Myocyte (in vitro differentiated cells): ENCODE measurements at regions not wholly inside any gene's neighbourhood (a gene's known extent, or its start where the extent isn't known, plus 50 kb on each side); places are given as distances from the start of the nearest gene placed in this dataset.

Source experiments
- DNase-seq: peaks from one replicate; pipeline ENCODE4 v3.0.0-alpha.2; 2012; ENCODE audit warnings: low read depth

DNA sequence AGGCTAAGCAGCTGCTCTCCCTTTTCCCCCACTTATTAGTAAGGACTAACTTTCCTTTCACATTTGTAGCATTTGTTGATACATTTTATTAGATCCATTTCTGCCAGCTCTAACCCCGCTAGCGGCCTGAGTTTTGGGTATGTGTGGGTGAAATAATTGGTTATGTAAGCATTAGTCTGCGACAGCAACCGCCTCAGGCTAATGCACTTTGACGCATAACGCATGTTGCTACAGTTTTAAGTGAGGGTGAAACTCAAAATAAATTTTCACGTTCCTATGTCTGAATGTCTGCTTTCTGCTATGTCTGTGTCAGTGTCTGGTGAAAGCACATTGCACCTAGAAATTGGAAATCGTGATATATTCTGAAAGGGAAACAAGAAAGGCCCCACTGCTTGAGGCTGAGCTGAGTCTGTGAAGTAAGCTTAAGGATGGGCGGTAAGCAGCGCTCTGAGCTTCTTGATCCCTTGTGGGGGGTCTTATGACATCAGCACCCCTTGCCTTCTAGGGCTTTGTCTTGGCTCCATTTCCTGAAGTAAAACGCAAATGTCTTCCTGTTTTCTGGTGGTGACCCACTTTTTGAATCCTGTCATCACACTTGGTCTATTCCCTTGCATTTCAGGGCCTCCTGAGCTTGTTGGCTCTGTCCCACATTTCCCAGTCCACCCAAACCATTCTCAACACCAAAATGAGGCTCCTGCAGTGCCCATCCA is 648.3 kb upstream of the ARGLU1 start:
- no peak for DNase-seq

DNA sequence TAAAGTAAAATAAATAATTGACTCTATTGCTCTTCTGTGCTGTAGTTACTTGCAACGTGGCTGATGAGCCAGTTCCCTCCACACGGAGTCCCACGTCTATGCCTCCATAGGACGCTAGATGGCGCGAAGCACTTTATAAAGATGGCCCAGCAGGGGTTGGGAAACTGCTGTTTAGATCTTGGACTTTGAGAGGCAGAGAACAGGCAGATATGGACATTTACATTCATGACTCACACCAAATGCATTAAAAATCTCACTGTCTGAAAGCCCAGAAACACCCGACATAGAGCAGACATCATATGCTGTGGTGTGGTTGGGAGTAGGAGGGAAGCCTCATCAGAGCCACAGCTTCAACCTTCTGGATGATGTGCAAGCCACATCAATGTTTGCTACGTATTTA is 643.1 kb upstream of the ARGLU1 start:
- DNase-seq, result peak; percentile 80

DNA sequence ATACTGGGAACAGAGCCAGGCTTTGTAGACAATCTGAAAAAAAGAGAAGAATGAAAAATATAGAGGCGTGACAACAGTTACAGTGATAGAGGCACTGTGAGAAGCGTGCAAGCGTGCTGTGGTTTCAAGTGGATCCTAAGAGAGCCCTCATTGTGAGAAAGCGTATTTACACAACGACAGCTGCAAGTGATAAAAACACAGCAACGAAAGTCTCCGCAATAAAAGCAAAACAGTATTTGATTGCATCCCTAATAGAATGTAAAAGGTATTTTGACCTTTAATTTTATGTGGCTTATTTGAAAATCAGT is 642.7 kb upstream of the ARGLU1 start:
- peak; percentile 43 for DNase-seq

DNA sequence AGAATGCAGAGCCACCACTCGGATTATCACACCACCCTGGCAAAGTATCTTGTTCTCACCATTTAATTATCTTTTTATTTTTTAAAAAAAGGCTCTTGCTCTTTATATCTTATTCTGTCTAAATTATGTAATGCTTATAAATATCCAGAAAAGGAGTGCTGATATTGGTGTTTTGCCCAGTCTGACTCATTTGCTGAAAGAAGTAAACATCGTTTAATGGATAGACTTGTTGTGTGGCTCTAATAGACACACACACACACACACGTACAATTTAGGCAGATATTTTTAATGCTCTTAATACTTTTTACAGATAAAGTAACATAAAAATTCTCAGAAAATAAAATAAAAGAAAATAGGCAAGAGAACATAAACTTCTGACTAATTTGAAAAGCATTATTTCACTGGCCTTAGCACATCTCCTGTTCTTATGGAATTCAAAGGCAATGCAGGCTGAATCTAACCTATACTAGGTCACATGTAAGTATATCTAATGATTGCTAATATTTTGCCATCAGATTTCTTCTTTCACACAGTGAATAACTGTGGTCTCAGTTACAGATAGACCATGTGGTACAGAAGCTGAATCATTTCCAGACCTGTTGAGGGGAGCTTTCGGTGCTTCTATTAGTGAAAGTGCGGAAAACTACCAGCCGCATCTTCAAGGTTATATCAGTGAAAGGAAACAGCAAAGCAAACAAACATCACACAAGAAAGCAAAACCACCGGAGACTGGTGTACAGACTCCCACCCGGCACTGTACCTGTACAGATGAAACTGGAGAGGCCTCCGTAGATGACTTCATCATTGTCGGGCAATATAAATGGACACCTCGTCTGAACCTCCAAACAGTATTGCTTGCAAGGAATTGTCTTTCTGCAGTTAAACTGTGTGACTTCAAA is 642.1 kb upstream of the ARGLU1 start:
- DNase-seq, result no peak

DNA sequence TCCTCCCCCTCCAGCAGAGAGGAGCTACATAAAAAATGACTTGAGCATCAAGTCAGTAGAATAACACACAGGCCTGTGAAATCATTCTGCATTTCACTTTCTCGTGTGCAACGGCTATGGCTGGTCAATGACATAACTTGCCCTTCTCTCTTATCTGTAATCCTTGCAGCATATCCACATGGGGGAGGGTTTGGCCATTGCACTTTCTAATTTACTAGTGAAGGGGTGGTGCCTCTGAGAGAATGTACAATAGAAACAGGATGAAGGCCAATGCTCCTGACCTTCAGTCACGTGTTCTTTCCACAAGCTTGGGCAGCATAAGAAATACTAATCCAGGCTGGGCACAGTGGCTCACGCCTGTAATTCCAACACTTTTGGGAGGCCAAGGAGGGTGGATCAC is 641.0 kb upstream of the ARGLU1 start:
- DNase-seq, result no peak

DNA sequence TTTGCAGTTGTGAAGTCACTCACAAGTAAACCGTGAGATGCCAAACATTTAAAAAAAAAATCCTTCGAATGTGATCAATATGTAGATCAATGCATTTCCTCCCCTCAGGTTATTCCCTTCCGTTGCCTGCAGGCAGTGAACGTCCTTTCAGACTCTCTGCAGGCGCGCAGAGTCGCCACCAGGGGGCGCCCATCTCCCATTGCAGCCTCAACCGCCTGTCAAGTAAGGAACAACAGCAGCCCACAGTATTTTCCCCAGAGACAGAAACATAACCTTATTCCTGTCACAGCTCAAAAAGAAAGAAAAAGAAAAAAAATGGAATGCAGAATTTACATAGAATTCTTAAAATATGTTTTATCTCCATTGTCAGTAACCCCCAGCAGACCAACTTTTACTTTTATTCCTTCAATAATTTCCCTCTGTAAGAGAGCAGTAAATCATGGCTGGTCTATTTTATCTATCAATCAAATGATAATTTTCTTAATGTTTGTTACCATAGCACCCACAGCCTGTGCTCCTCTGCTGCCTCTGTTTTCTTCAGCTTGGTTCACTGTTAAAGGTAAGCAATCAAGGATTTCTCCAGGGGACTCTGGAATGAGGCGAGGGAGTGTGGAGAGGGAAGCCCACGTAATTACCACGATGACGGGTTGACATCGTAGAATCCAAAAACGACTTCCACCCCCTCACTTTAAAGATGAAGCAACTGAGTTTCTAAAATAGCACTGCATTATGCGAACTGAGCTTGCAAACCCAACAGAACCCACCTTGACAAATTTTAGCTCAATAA is 637.6 kb upstream of the ARGLU1 start:
- peak; percentile 52 for DNase-seq

DNA sequence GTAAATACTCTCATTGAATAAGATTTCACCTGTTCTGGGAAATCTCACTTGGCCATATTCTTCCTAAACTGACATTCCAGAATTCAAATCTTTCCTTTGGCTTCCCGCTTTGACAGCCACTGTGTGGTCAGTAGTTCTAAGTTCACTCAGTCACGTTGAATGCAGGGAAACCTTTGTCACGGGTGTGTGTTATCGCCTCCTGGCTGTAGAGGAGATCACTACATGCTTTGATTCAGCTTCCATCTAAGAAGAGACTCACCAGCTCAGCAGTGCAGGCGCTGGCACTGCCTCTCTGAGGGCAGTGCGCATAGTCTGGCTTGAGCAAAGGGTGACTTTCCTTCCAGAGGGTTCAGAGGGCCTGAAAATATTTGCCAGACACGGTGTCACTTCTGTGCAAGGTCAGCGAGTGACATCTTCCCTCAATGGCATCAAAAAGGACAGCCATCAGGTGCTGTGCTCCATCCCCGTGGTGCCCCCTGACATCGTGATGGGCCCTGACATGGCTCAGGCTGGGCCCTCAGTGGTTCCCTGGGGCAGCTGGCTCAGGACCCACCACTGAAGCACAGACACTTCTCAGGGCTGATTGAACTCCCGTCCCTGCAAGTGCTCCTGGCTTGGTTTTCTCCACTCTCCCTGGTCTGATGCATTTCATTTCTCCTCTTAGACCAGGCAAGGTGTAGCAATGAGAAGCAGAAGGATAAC is 635.4 kb upstream of the ARGLU1 start:
- no peak for DNase-seq

DNA sequence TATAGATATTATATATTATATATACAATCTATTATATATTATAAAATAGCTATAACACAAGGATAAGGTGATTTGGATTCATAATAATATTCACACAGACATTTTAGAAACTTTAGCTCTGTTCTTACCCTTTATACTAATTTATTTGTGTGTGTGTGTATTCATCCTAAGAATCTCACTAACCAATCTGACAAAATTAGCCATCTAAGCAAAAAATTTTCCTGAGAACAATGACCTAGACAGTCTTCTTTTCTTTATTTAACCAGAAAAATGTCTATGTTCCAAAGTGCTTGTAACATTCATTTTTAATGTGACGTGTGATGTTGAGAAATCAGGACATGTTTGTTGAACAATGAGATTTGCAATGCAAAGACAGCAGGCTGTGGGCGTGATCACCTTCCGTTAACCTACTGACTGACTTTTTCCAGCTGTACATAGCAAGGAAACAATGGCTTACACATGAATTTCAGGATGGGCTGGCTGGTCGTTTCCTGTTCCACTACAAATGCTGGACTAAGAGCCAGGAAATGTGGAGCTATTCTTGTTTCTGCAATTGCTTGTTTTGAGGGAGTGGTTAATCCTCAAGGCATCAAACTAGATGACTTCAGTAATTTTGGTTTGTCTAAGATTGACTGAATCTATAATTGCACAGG is 634.6 kb upstream of the ARGLU1 start:
- no peak for DNase-seq

DNA sequence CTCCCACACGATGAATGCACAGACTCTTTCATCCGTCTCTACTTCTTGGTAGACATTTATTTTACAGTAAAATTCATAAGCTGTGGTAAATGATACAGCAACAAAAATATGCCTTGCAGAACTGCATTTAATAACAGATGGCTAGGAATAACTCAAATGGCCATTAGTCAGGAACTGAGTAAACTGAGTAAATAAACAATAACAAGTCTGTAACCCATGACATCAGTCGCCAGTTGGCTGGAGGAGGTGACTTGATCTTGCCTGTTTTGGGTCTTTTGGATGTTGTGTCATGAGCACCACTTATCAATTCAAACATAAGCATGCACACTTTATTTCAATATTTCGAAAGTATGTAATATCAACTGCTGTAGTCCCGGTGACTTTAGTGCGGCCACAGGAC is 632.6 kb upstream of the ARGLU1 start:
- no peak for DNase-seq

DNA sequence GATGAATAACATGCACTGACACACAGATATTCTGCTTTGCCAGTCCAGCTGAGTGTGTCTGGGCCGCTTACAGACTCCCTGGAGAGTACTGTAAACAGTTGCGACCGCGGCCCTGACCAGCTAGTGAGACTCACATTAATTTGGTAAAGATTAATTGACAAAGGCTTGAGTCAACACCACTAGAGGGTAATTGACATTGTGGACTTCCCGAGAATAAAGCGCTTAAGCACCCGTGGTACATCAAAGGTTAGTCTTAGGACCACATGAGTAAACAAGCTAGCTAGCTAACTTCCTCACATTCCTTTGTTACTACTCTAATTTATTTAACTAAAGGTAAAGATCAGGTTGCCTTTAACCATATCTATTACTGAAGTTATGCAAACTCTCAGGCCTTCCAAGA is 624.4 kb upstream of the ARGLU1 start:
- no peak for DNase-seq

DNA sequence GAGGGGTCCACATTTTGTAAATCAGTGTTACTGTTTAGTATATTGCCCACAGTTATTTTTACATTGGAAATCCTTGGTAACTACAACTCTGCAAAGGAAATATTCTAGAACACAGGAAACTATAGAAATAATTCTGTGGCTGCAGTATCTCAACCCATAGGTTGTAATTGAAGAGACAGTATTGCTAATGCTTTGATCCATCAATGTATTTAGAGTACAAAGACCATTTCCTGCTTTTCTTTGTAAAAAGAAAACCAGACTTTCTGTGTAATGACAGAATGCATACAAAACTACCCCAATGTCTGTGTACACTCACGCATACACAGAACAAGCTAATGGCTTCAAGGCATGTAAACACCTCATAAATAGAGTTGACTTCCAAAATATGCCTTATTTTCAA is 622.1 kb upstream of the ARGLU1 start:
- no peak for DNase-seq

DNA sequence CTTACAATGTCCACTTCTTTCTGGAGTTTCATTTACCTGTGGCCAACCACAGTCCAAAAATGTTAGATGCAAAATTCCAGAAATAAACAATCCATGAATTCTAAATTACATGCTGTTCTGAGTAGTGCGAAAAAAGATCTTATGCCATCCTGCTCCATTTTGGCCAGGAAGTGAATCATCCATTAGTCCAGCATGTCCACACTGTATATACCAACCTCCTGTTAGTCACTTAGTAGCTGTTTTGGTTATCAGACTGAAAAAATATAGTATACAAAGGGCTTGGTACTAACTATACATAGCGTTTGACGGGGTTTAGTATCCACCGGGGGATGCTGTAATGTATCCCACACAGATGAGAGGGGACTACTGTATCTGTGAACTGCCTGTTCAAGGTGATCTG is 618.0 kb upstream of the ARGLU1 start:
- DNase-seq, result no peak

DNA sequence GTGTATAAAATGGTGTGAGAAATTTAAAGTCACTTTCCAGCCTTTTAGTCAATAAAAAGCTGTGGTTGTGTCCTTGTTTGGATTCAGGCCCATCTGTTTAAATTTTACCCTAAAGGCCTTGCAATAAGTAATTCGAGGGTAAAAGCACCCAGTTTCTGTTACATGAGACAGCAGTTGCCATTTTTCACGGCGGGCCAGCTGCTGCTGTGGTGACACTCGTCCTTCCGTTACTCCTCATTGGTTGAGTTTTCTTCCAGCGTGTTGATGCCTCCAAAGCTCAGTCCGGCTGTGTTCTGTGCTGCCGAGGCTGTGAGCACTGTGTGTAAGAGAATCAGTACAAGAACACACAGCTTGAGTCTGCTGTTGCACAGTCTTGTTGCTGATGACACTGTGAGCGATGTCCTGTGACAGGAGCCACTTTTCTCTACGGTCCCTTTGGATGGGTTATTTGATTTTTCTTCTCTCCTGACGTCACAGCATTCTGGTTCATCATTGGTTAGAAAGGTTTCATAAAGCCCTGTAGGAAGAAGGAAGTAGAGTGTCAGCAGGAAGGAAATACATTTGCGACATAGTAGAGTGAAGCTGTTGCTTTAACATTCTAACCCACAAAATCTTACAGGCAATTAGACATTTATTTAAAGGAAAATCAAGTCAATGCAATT is 602.5 kb upstream of the ARGLU1 start:
- DNase-seq, result peak; percentile 3

DNA sequence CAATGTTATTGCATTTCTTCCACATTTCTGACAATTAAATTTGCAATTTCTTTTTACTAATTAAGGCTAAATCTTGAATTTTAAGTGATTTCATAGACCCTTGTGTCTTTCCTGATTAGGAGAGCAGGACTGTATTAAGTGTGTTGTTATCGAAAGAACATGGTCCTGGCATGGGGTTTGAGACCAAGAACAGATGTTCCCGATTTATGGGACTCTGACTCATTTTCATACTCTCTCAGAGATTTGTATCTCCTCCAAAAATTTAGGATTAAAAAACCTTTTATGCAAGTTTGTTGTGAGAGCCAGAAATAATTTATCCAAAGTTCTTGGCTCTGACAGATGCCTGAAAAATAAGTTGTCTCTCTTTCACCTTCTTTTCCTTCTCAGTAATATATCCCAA is 589.3 kb upstream of the ARGLU1 start:
- no peak for DNase-seq

DNA sequence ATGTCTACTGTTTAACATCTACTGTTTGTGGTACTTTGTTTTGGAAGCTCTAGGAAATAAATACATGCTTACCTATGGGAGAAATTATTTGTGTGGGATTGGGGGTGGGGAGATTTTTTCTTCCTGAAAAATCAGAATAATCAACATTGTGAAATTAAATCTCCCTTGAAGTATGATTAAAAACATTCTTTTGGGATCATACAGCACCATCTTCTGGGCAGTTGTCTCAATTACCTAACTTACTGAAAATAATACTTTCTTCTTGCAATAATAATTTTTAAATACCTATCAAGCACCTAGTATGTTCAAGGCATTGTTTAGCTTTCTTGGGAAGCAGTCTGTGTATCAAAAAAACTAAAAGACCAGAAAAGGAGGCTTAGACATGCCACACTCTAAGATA is 576.5 kb upstream of the ARGLU1 start:
- no peak for DNase-seq

DNA sequence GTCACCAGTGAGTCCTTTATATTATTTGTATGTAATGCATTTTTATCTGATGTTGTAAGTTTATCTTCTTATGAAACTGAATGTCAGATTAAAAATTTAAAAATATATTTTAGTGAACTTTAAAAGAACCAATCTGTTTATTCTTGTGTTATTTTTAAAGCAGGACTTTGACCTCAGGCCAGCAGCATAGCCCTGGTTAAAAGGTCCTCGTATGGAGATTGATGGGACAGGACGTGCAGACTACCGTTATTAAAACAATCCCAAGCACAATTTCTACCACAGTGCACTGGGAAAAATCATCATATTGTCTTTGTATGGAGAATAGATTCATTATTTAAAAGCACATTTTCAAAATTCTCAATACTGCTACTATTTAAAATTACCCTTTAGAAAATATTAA is 573.8 kb upstream of the ARGLU1 start:
- DNase-seq, result no peak

DNA sequence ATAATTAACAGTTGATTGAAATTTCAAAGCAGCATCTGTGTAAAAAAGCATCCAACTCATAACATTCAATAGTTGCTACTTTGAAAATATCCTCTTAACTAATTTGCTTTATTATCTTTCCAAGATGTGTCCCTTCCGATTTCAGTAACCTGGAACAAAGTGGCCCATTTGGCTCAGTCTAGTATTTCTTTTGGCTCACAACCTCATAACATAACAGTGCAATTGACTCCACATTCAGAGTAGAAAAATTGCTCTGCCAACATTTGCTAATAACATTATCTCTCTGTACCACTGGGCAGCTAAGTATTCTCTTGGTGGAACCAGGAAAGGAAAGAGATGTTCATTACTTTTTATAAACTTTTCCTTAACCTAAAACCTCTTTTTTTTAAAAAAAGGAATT is 571.1 kb upstream of the ARGLU1 start:
- no peak for DNase-seq

DNA sequence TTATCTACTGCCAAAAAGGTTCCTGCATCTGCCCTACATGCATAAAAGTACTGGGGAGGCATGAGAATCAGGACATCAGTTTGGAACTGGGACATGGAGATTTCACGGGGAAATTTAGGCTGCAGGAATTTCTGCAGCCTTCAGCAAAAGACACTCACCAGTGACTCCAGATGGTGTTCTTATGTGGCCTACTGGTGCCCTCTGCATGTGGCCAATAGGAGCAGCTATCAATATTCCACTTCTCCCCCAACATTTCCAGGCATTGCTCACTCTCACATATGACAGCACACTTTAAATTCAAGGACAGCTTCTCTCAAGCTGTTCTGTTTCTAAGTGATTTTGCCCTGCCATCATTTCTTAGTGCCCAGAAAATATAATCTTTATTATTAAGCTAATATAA is 570.5 kb upstream of the ARGLU1 start:
- no peak for DNase-seq

DNA sequence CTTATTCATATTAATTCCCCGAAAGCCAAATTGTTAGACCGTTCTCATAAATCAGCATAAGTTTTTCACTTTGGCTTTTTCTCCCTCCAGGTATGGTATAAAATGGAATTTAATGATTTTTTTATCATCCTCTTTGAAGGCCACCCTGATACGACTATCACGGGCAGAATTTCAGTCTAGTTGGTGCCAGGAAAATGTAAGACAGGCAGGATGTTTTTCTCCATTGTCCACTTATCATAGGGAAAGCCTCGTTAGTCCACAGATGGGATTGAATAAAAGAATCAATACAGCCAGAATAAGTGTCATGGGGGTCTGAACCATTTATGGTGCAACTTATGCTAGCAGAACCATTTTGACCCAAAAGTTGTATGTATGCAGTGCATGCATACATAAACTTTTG is 566.0 kb upstream of the ARGLU1 start:
- DNase-seq, result no peak

DNA sequence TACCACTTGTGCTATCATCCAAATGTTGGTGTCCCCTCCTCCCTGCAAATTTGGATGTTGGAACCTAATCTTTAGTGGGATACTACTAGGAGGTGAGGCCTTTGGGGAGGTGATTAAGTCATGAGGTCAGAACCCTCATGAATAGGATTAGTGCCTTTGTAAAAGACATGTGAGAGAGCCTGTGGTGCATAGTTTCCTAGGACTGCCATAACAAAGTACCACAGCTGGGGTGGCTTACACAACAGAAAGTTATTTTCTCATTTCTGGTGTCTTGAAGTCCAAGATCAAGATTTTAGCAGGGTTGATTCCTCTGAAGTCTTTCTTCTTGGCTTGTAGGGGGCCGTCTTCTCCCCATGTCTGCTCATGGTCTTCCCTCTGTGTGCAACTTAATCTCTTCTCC is 562.6 kb upstream of the ARGLU1 start:
- DNase-seq, result no peak

DNA sequence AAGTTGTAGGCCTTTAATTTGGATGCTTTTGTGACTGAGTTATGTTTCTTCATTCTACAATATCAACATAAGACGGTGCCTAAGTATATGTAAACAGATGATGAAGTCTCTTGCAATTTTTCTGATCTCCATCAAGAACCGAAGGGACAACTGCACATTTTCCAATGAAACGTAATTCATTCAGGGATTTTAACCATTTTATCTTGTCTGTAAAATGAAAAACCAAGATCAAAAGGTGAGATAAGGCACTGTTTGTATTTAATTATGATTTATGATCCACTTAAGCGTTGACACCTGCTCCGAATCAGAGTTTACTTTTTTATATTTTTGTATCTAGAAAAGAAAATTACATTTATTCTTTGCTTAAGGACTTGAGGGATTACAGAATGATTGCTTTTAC is 556.8 kb upstream of the ARGLU1 start:
- DNase-seq, result no peak
